ENCODE measurements at regions not wholly inside any gene's neighbourhood (a gene's known extent, or its start where the extent isn't known, plus 50 kb on each side); places are given as distances from the start of the nearest gene placed in this dataset.
"Not testable (repeated sequence)": the region's sequence is repeated elsewhere in the genome, so short reads cannot be mapped to it uniquely, and the experiment has no call there.

- DNase-seq = not testable (repeated sequence)
Observed at GRCh38 chr3:125918024-125918423, 51.0 kb upstream of the ROPN1B start.

- DNase-seq = not testable (repeated sequence)
Observed at GRCh38 chr3:125918451-125918850, 50.5 kb upstream of the ROPN1B start.

GRCh38 chr3:125918866-125919265, 50.1 kb upstream of the ROPN1B start:
- DNase-seq = not testable (repeated sequence)
